IMR-90 (cell line): ENCODE measurements at regions not wholly inside any gene's neighbourhood (a gene's known extent, or its start where the extent isn't known, plus 50 kb on each side); places are given as distances from the start of the nearest gene placed in this dataset.

Experiments
- ATAC-seq: fragments of 200-7000 bp; cut with Tn5 transposase; 2 replicates; pipeline ENCODE4 v1.9.1; 2020; ENCODE audit warnings: low read depth, mild to moderate bottlenecking, moderate library complexity
- BruUV-seq: library from RNA; stranded (reverse); fragments of 400-500 nt; replicated peaks from 2 replicates; lab custom pipeline; 2021; lab: Mats Ljungman, UMichigan
- CTCF ChIA-PET: fragments of 300-600 bp; formaldehyde crosslinking; extraction: SDS; loops from one replicate; lab custom pipeline; 2021; ENCODE audit warnings: antibody characterized with exemption; lab: Yijun Ruan, JAX
- POLR2A ChIA-PET: fragments of 300-600 bp; sonication (Branson Sonifier 250); formaldehyde crosslinking; loops from one replicate; lab custom pipeline; 2022; ENCODE audit warnings: antibody characterized with exemption; ENCODE audit not compliant: unreplicated experiment; lab: Charles Lee
- DNase-seq: peaks from one replicate; pipeline ENCODE4 v3.0.0; 2013
- H2AFZ ChIP-seq: replicated peaks from 2 replicates; pipeline ENCODE3; 2013; ENCODE audit warnings: low read length, mild to moderate bottlenecking; ENCODE audit not compliant: poor library complexity
- H2AK5ac ChIP-seq: 2 replicates; pipeline ENCODE4 v1.6.1; 2013; ENCODE audit warnings: low read depth, low read length, inconsistent platforms
- H2AK9ac ChIP-seq: replicated peaks from 2 replicates; pipeline ENCODE3; 2013; ENCODE audit warnings: mild to moderate bottlenecking, low read depth, low read length, moderate library complexity; ENCODE audit not compliant: poor library complexity
- H2BK120ac ChIP-seq: 2 replicates; pipeline ENCODE4 v1.6.1; 2013; ENCODE audit warnings: low read depth, low read length, inconsistent platforms
- H2BK15ac ChIP-seq: 3 replicates; pipeline ENCODE4 v1.6.1; 2013; ENCODE audit warnings: low read depth, low read length, inconsistent platforms
- H2BK20ac ChIP-seq: 2 replicates; pipeline ENCODE4 v1.6.1; 2013; ENCODE audit warnings: low read depth, mild to moderate bottlenecking, inconsistent platforms, low read length, moderate library complexity
- H2BK5ac ChIP-seq: 2 replicates; pipeline ENCODE4 v1.6.1; 2013; ENCODE audit warnings: mild to moderate bottlenecking, low read depth, low read length, inconsistent platforms; ENCODE audit not compliant: poor library complexity, severe bottlenecking
- H3K14ac ChIP-seq: replicated peaks from 2 replicates; pipeline ENCODE4 v1.6.1; 2013; ENCODE audit warnings: low read depth, low read length, inconsistent platforms
- H3K18ac ChIP-seq: 2 replicates; pipeline ENCODE4 v1.6.1; 2013; ENCODE audit warnings: low read depth, low read length, control low read depth
- H3K23ac ChIP-seq: 2 replicates; pipeline ENCODE4 v1.6.1; 2013; ENCODE audit warnings: low read depth, low read length, inconsistent platforms
- H3K27ac ChIP-seq: 2 replicates; pipeline ENCODE4 v1.5.1; 2013; ENCODE audit warnings: mild to moderate bottlenecking, control low read depth, low read length; ENCODE audit not compliant: insufficient read depth
- H3K27me3 ChIP-seq: 2 replicates; pipeline ENCODE4 v1.6.1; 2013; ENCODE audit warnings: low read length; ENCODE audit not compliant: control insufficient read depth, insufficient read depth
- H3K36me3 ChIP-seq: 2 replicates; pipeline ENCODE4 v1.6.1; 2013; ENCODE audit warnings: low read length, mixed read lengths; ENCODE audit not compliant: control insufficient read depth, insufficient read depth
- H3K4ac ChIP-seq: 2 replicates; pipeline ENCODE4 v1.6.1; 2013; ENCODE audit warnings: low read depth, low read length, inconsistent platforms
- H3K4me1 ChIP-seq: 2 replicates; pipeline ENCODE4 v1.6.1; 2013; ENCODE audit warnings: low read length, mixed read lengths; ENCODE audit not compliant: control insufficient read depth, insufficient read depth
- H3K4me2 ChIP-seq: 2 replicates; pipeline ENCODE4 v1.6.1; 2013; ENCODE audit warnings: low read depth, mild to moderate bottlenecking, control low read depth, low read length, moderate library complexity
- H3K4me3 ChIP-seq: 2 replicates; pipeline ENCODE4 v1.5.1; 2013; ENCODE audit warnings: low read depth, mild to moderate bottlenecking, control low read depth, low read length, moderate library complexity; ENCODE audit not compliant: insufficient read depth
- H3K56ac ChIP-seq: 2 replicates; pipeline ENCODE4 v1.6.1; 2013; ENCODE audit warnings: low read length, inconsistent platforms; ENCODE audit not compliant: insufficient read depth; ENCODE audit errors: extremely low read depth
- H3K79me1 ChIP-seq, 2 experiments: 2 replicates each; pipeline ENCODE4 v1.6.1; 2013; ENCODE audit warnings: low read length in 2 of 2, inconsistent platforms in 1 of 2, low read depth in 1 of 2
- H3K9ac ChIP-seq: 2 replicates; pipeline ENCODE4 v1.6.1; 2013; ENCODE audit warnings: low read depth, low read length, control low read depth
- H3K9me1 ChIP-seq: 2 replicates; pipeline ENCODE4 v1.6.1; 2013; ENCODE audit warnings: low read length, inconsistent platforms; ENCODE audit not compliant: insufficient read depth
- H3K9me3 ChIP-seq: 2 replicates; pipeline ENCODE4 v1.6.1; 2013; ENCODE audit warnings: low read length; ENCODE audit not compliant: control insufficient read depth, insufficient read depth
- H4K20me1 ChIP-seq: 2 replicates; pipeline ENCODE4 v1.6.1; 2013; ENCODE audit warnings: low read length, inconsistent platforms; ENCODE audit not compliant: insufficient read depth
- H4K5ac ChIP-seq: 2 replicates; pipeline ENCODE4 v1.6.1; 2013; ENCODE audit warnings: mild to moderate bottlenecking, low read depth, low read length, control low read depth
- H4K8ac ChIP-seq, 2 experiments: 2 replicates each; pipeline ENCODE4 v1.6.1; 2013; ENCODE audit warnings: low read depth in 2 of 2, low read length in 2 of 2, control low read depth in 1 of 2, inconsistent platforms in 1 of 2
- H4K91ac ChIP-seq: 2 replicates; pipeline ENCODE4 v1.6.1; 2013; ENCODE audit warnings: low read depth, low read length, inconsistent platforms; ENCODE audit not compliant: insufficient read depth
- BHLHE40 ChIP-seq: fragments of 150-350 bp; IDR thresholded peaks from 2 replicates; pipeline ENCODE4 v1.6.1; 2016; ENCODE audit warnings: mild to moderate bottlenecking, low read depth, low read length
- CEBPB ChIP-seq: IDR thresholded peaks from 2 replicates; pipeline ENCODE4 v1.6.1; 2012; ENCODE audit warnings: low read depth, low read length, improper control_type of control experiment
- CHD1 ChIP-seq: IDR thresholded peaks from 2 replicates; pipeline ENCODE4 v1.6.1; 2012; ENCODE audit warnings: low read depth, low read length, improper control_type of control experiment
- FOS ChIP-seq: fragments of 150-350 bp; IDR thresholded peaks from 2 replicates; pipeline ENCODE4 v1.6.1; 2016; ENCODE audit warnings: low read depth, low read length
- MAFK ChIP-seq: IDR thresholded peaks from 2 replicates; pipeline ENCODE4 v1.6.1; 2012; ENCODE audit warnings: low read depth, low read length, improper control_type of control experiment
- MAZ ChIP-seq: IDR thresholded peaks from 2 replicates; pipeline ENCODE4 v1.6.1; 2012; ENCODE audit warnings: low read depth, mild to moderate bottlenecking, low read length, improper control_type of control experiment, moderate library complexity, borderline replicate concordance
- MXI1 ChIP-seq: IDR thresholded peaks from 2 replicates; pipeline ENCODE4 v1.6.1; 2012; ENCODE audit warnings: low read depth, mild to moderate bottlenecking, low read length, moderate library complexity, borderline replicate concordance
- NFE2L2 ChIP-seq: fragments of 150-350 bp; IDR thresholded peaks from 2 replicates; pipeline ENCODE4 v1.6.1; 2016; ENCODE audit warnings: low read depth, mild to moderate bottlenecking, low read length
- POLR2A ChIP-seq: IDR thresholded peaks from 2 replicates; pipeline ENCODE4 v1.6.1; 2012; ENCODE audit warnings: mild to moderate bottlenecking, low read depth, low read length
- RAD21 ChIP-seq: IDR thresholded peaks from 2 replicates; pipeline ENCODE4 v1.6.1; 2012; ENCODE audit warnings: low read length, improper control_type of control experiment
- RCOR1 ChIP-seq: IDR thresholded peaks from 2 replicates; pipeline ENCODE4 v1.6.1; 2012; ENCODE audit warnings: mild to moderate bottlenecking, low read length, improper control_type of control experiment; ENCODE audit not compliant: insufficient replicate concordance
- RFX5 ChIP-seq: IDR thresholded peaks from 2 replicates; pipeline ENCODE4 v1.8.0; 2012; ENCODE audit warnings: low read depth, mild to moderate bottlenecking, low read length, moderate library complexity
- SMC3 ChIP-seq: fragments of 150-350 bp; IDR thresholded peaks from 2 replicates; pipeline ENCODE4 v1.6.1; 2016; ENCODE audit warnings: low read depth, mild to moderate bottlenecking, antibody characterized with exemption, low read length, moderate library complexity
- WGBS, 2 experiments: methylation state at CpG; one replicate each; pipeline versions ENCODE4 v1.1.5 to v1.1.7; 2013; ENCODE audit warnings: missing lambda C conversion rate in 2 of 2; ENCODE audit not compliant: insufficient read length in 1 of 2; ENCODE audit errors: extremely low coverage in 2 of 2; 5-methylcytosine and 5-hydroxymethylcytosine counted together
- dilution Hi-C: fragments of 300-500 bp; cut with HindIII; formaldehyde crosslinking; loops from one replicate; pipeline ENCODE4 v1.14.3; 2018; ENCODE audit warnings: low sequenced_read_pairs; ENCODE audit not compliant: unreplicated experiment
- in situ Hi-C: fragments of 300-500 bp; cut with MboI; formaldehyde crosslinking; loops from 3 replicates; pipeline ENCODE4 v1.14.3; 2019; ENCODE audit warnings: low sequenced_read_pairs, inconsistent platforms, mixed read lengths
- intact Hi-C: fragments of 100-400 bp; cut with micrococcal nuclease; formaldehyde crosslinking; loops from 2 replicates; pipeline ENCODE4 v1.10.0; 2022
- TF ChIP-seq, protein P1 (sequence below): conservative IDR thresholded peaks from 2 replicates; pipeline ENCODE4 v1.5.1; 2012; ENCODE audit warnings: mild to moderate bottlenecking, low read depth, low read length, improper control_type of control experiment
- TF ChIP-seq, protein P2 (sequence below): fragments of 150-350 bp; IDR thresholded peaks from 2 replicates; pipeline ENCODE4 v1.6.1; 2016; ENCODE audit warnings: low read depth, mild to moderate bottlenecking, low read length, moderate library complexity, borderline replicate concordance
- TF ChIP-seq, protein P3 (sequence below): fragments of 150-350 bp; IDR thresholded peaks from 2 replicates; pipeline ENCODE4 v1.6.1; 2017; ENCODE audit warnings: mild to moderate bottlenecking, antibody characterized with exemption, low read length, low read depth

DNA sequence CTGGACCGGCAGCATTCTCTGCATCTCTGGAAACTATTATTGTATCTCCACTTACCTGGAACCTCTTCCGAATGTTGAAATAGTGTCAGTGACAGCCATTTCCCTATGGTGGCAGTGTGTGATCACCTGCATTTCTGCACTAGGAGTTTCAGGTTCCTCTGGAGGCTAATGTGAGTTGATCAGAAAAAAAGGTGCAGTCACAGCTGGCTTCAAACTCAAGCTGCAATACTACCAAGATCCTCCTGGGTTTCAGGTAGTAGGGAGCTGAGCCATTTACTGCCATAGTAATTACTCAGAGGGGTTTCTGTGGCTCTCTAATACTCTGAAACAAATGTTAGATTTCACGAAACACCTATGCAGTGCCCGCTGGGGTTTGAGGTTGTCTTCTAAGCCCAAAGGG, 183.5 kb upstream of the OSR1 start:
- ATAC-seq (no peak), DNase-seq (no peak)
- Histone ChIP-seq H4K8ac (no peak overlapping the region), H2BK20ac (no peak overlapping the region), H3K56ac (no peak overlapping the region), H3K4me3 (no peak overlapping the region), H2BK5ac (no peak overlapping the region), H3K9ac (no peak overlapping the region), H3K27me3 (no peaks in the 10 kb centered on the region), H2BK15ac (peak overlapping the region; percentile 3; the same call in 1 of the 3 replicates), H3K4ac (peak overlapping the region; percentile 12; the same call in 1 of the 2 replicates), H3K27ac (no peak overlapping the region), H2AK9ac (no peak overlapping the region), H2BK120ac (no peak overlapping the region), H3K18ac (no peak overlapping the region), H3K9me3 (no peaks in the 10 kb centered on the region), H3K9me1 (no peaks in the 10 kb centered on the region), H4K5ac (no peak overlapping the region), H3K79me1 (no peaks in the 10 kb centered on the region), H4K91ac (no peak overlapping the region), H4K20me1 (no peaks in the 10 kb centered on the region), H3K23ac (no peak overlapping the region), H3K14ac (no peak overlapping the region), H2AK5ac (no peak overlapping the region; the same call in 1 of the 2 replicates), H3K4me2 (no peak overlapping the region), H2AFZ (no peak overlapping the region), H3K36me3 (no peaks in the 10 kb centered on the region), H3K4me1 (peaks cover 4% of the 10 kb centered on the region)
- dilution Hi-C loops, result no loop called here
- TF ChIP-seq RCOR1, result no peak
- no peak for TF ChIP-seq MAFK
- TF ChIP-seq, protein P1, sequence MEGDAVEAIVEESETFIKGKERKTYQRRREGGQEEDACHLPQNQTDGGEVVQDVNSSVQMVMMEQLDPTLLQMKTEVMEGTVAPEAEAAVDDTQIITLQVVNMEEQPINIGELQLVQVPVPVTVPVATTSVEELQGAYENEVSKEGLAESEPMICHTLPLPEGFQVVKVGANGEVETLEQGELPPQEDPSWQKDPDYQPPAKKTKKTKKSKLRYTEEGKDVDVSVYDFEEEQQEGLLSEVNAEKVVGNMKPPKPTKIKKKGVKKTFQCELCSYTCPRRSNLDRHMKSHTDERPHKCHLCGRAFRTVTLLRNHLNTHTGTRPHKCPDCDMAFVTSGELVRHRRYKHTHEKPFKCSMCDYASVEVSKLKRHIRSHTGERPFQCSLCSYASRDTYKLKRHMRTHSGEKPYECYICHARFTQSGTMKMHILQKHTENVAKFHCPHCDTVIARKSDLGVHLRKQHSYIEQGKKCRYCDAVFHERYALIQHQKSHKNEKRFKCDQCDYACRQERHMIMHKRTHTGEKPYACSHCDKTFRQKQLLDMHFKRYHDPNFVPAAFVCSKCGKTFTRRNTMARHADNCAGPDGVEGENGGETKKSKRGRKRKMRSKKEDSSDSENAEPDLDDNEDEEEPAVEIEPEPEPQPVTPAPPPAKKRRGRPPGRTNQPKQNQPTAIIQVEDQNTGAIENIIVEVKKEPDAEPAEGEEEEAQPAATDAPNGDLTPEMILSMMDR, result no peak
- no peak for TF ChIP-seq RAD21
- no peak for TF ChIP-seq SMC3
- TF ChIP-seq, protein P2, sequence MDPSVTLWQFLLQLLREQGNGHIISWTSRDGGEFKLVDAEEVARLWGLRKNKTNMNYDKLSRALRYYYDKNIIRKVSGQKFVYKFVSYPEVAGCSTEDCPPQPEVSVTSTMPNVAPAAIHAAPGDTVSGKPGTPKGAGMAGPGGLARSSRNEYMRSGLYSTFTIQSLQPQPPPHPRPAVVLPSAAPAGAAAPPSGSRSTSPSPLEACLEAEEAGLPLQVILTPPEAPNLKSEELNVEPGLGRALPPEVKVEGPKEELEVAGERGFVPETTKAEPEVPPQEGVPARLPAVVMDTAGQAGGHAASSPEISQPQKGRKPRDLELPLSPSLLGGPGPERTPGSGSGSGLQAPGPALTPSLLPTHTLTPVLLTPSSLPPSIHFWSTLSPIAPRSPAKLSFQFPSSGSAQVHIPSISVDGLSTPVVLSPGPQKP, result no peak
- TF ChIP-seq FOS, result no peak
- TF ChIP-seq RFX5, result no peak
- TF ChIP-seq CEBPB, result no peak
- TF ChIP-seq CHD1, result no peak
- TF ChIP-seq BHLHE40, result no peak
- TF ChIP-seq, protein P3, sequence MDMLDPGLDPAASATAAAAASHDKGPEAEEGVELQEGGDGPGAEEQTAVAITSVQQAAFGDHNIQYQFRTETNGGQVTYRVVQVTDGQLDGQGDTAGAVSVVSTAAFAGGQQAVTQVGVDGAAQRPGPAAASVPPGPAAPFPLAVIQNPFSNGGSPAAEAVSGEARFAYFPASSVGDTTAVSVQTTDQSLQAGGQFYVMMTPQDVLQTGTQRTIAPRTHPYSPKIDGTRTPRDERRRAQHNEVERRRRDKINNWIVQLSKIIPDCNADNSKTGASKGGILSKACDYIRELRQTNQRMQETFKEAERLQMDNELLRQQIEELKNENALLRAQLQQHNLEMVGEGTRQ, result no peak
- TF ChIP-seq POLR2A, result no peak
- TF ChIP-seq NFE2L2, result no peak
- TF ChIP-seq MXI1, result no peak
- no peak for TF ChIP-seq MAZ
- intact Hi-C loops, result loop anchor here (5.0 kb wide), 1 partner anchor 115 kb away; no protein-coding TSS in a partner anchor
- ChIA-PET POLR2A (no interaction called here), CTCF (no interaction called here)
- in situ Hi-C loops, result no loop called here
- 80% methylated on average over 1 of the region's 4 CpGs; no CpG with 5 or more reads in 1 of the 2 experiments for WGBS, 2 experiments
- no TSS peak for BruUV-seq
